Activated B cell treated with CpG ODN at 0.5 μM for 24 hours (primary cell): ENCODE measurements at regions not wholly inside any gene's neighbourhood (a gene's known extent, or its start where the extent isn't known, plus 50 kb on each side); places are given as distances from the start of the nearest gene placed in this dataset.

Experiments
- ATAC-seq: fragments of 200-7000 bp; cut with Tn5 transposase; one replicate; pipeline ENCODE4 v1.10.0; 2021; ENCODE audit warnings: low read depth, mild to moderate bottlenecking, moderate library complexity
- CTCF ChIA-PET: fragments of 350-600 bp; sonication (Branson Sonifier 250); formaldehyde crosslinking; loops from one replicate; lab custom pipeline; 2021; ENCODE audit warnings: antibody characterized with exemption; lab: Charles Lee
- POLR2A ChIA-PET: fragments of 350-600 bp; sonication (Branson Sonifier 250); formaldehyde crosslinking; loops from one replicate; lab custom pipeline; 2021; ENCODE audit warnings: antibody characterized with exemption; lab: Charles Lee
- DNase-seq: peaks from one replicate; pipeline ENCODE4 v3.0.0; 2022
- H3K27ac Mint-ChIP-seq: one replicate; pipeline ENCODE4 v1.8.0; 2020; ENCODE audit warnings: mixed read lengths
- H3K27me3 Mint-ChIP-seq: one replicate; pipeline ENCODE4 v1.8.0; 2021; ENCODE audit warnings: mixed read lengths
- H3K36me3 Mint-ChIP-seq: one replicate; pipeline ENCODE4 v1.8.0; 2021; ENCODE audit warnings: low read depth, mixed read lengths
- H3K4me1 Mint-ChIP-seq: one replicate; pipeline ENCODE4 v1.8.0; 2021; ENCODE audit warnings: mixed read lengths
- H3K4me3 Mint-ChIP-seq: one replicate; pipeline ENCODE4 v1.8.0; 2020; ENCODE audit warnings: mild to moderate bottlenecking, mixed read lengths
- H3K9me3 Mint-ChIP-seq: one replicate; pipeline ENCODE4 v1.8.0; 2020; ENCODE audit warnings: mixed read lengths
- intact Hi-C: fragments of 100-400 bp; cut with micrococcal nuclease; formaldehyde crosslinking; loops from one replicate; pipeline ENCODE4 v1.15.1; 2024
- TF ChIP-seq, protein P1 (sequence below): fragments of 200-600 bp; IDR thresholded peaks from one replicate; pipeline ENCODE4 v1.8.0; 2022; ENCODE audit warnings: antibody characterized with exemption, mild to moderate bottlenecking

DNA sequence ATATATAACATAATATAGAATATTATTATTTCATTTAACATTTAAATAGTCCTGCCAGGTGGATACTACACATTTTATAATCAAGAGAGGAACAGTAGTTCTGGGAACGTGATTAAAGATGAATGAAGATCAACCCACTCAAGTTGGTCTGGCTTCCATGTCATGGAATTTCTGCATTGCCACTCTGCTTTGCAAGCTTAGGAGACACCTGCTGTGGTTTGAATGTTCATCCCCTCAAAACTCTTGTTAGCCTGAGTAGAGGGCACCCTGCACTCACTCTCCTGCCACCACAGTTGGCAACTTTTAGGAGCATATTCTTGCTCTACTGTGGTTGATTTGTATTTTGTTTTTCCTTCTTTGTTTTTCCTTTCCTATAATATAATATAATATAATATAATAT is 153.2 kb downstream of the GLUL start:
- H3K9me3 Mint-ChIP-seq, result no peaks in the 10 kb centered on the region
- no peak overlapping the region for H3K4me3 Mint-ChIP-seq
- peaks cover 10% of the 10 kb centered on the region for H3K27me3 Mint-ChIP-seq
- DNase-seq (no peak), ATAC-seq (no peak)
- POLR2A ChIA-PET, result no interaction called here
- peaks cover 6% of the 10 kb centered on the region for H3K4me1 Mint-ChIP-seq
- intact Hi-C loops, result no loop called here
- H3K27ac Mint-ChIP-seq, result no peak overlapping the region
- CTCF ChIA-PET, result no interaction called here
- no peaks in the 10 kb centered on the region for H3K36me3 Mint-ChIP-seq
- TF ChIP-seq, protein P1, sequence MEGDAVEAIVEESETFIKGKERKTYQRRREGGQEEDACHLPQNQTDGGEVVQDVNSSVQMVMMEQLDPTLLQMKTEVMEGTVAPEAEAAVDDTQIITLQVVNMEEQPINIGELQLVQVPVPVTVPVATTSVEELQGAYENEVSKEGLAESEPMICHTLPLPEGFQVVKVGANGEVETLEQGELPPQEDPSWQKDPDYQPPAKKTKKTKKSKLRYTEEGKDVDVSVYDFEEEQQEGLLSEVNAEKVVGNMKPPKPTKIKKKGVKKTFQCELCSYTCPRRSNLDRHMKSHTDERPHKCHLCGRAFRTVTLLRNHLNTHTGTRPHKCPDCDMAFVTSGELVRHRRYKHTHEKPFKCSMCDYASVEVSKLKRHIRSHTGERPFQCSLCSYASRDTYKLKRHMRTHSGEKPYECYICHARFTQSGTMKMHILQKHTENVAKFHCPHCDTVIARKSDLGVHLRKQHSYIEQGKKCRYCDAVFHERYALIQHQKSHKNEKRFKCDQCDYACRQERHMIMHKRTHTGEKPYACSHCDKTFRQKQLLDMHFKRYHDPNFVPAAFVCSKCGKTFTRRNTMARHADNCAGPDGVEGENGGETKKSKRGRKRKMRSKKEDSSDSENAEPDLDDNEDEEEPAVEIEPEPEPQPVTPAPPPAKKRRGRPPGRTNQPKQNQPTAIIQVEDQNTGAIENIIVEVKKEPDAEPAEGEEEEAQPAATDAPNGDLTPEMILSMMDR, result no peak

DNA sequence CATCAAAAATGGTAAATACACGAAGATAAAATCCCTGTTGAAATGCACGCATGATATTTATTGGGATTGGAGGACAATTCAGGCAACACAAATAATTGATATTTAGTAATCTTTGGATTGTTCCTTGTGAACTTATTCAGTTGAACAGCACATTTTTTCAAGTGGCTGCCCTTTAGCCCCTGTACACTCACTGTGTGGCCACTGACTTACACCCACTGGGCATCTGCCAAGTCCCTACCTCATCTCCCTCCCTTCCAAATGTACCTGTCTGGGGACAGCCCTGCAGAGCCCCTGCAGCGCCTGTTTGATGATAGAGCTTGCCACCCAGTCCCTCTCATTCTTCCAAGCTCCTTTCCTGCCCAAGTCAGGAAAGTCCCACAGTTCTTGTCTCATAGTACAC is 154.3 kb downstream of the GLUL start:
- CTCF ChIA-PET, result no interaction called here

DNA sequence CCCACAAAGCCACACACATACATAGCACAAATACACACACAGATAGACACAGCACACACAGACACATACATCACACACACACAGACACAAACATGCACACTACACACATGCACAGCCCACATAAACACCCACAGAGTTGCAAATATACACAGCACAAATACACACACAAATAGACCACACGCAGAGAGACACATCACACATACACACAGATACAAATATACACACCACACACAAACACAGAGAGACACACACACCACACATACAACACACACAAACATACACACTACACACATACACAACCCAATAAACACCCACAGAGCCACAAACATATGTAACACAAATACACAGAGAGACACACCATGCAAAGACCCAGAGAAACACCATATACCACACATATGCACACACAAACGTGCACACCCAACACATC is 154.9 kb downstream of the GLUL start:
- intact Hi-C loops, result no loop called here
- ChIA-PET POLR2A (no interaction called here), CTCF (no interaction called here)
- Mint-ChIP-seq H3K27ac (no peak overlapping the region), H3K9me3 (no peaks in the 10 kb centered on the region), H3K27me3 (peaks cover 10% of the 10 kb centered on the region), H3K4me1 (peaks cover 6% of the 10 kb centered on the region), H3K4me3 (no peak overlapping the region), H3K36me3 (no peaks in the 10 kb centered on the region)
- DNase-seq (no peak), ATAC-seq (no peak)
- TF ChIP-seq, protein P1, result no peak

More for the DNA sequence above, 154.3 kb downstream of the GLUL start:
- no peak for ATAC-seq
- Mint-ChIP-seq H3K27me3 (peaks cover 9% of the 10 kb centered on the region), H3K4me3 (no peak overlapping the region), H3K9me3 (no peaks in the 10 kb centered on the region), H3K4me1 (peaks cover 6% of the 10 kb centered on the region), H3K27ac (no peak overlapping the region), H3K36me3 (no peaks in the 10 kb centered on the region)
- POLR2A ChIA-PET, result no interaction called here
- intact Hi-C loops, result no loop called here
- no peak for DNase-seq
- TF ChIP-seq, protein P1, result no peak

DNA sequence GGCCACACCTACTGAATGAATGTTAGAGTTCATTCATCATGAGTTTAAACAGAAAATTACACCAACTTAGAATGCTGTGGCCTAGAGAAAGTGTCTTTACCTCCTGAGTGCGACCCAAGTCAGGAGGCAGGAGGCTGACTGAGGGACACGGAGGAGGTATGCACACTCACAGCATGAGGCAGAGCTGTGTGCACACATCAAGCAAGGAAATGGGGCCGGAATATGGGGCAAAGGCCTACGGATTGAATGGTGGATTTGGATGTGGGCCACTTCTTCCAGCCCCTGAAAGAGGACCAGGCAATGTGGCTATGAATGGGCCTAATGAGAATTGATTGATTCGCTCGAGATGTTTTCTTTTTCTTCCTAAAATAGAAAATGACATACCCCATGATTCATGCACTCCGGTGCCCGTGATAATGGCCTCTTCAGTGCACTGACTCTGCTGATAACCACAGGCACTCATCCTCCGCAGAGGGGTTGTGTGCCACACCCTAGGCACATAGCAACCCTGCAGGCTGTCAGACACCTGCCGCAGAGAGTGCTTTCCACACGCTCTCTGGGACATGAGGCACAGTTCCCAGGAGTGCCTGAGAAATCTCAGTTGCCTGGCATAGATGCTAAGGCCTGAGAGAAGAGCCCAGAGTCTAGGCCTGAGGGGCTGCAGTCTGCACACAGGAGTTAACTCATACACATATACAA is 155.5 kb downstream of the GLUL start:
- H3K4me3 Mint-ChIP-seq, result no peak overlapping the region

DNA sequence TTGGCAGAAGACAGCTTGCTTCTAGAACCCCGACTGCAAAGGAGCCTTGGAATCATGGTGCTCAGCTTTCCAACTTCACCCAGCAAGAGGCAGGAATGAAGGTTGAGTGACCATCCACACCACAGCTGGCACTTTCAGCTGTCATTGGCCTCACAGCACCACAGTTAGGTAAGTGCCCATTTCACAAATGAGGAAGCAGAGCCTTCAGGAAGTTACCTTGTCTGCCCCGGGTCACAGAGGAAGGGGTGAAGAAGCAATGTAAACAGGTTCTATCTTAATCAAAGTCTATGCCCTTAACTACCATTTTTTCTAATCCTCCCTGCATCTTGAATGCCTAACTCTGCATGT is 156.0 kb downstream of the GLUL start:
- peaks cover 13% of the 10 kb centered on the region for H3K27me3 Mint-ChIP-seq

More for the DNA sequence above, 155.5 kb downstream of the GLUL start:
- intact Hi-C loops, result no loop called here
- H3K36me3 Mint-ChIP-seq, result no peaks in the 10 kb centered on the region
- ChIA-PET POLR2A (interaction anchor here (1.2 kb wide), 1 partner anchor 156 kb away, joined by 4 read pairs; the partner anchor contains the start of gene GLUL), CTCF (no interaction called here)
- H3K27me3 Mint-ChIP-seq, result peaks cover 10% of the 10 kb centered on the region
- DNase-seq (no peak), ATAC-seq (no peak)
- no peaks in the 10 kb centered on the region for H3K9me3 Mint-ChIP-seq
- peaks cover 6% of the 10 kb centered on the region for H3K4me1 Mint-ChIP-seq
- H3K27ac Mint-ChIP-seq, result no peak overlapping the region
- TF ChIP-seq, protein P1, result no peak

More for the DNA sequence above, 156.0 kb downstream of the GLUL start:
- TF ChIP-seq, protein P1, result no peak
- H3K27ac Mint-ChIP-seq, result no peak overlapping the region
- intact Hi-C loops, result no loop called here
- no peaks in the 10 kb centered on the region for H3K36me3 Mint-ChIP-seq
- ATAC-seq (no peak), DNase-seq (no peak)
- ChIA-PET POLR2A (interaction anchor here (1.2 kb wide), 1 partner anchor 156 kb away, joined by 4 read pairs; the partner anchor contains the start of gene GLUL), CTCF (no interaction called here)
- no peak overlapping the region for H3K4me3 Mint-ChIP-seq
- no peaks in the 10 kb centered on the region for H3K9me3 Mint-ChIP-seq
- H3K4me1 Mint-ChIP-seq, result peaks cover 6% of the 10 kb centered on the region
